ENCODE measurements at regions not wholly inside any gene's neighbourhood (a gene's known extent, or its start where the extent isn't known, plus 50 kb on each side); places are given as distances from the start of the nearest gene placed in this dataset.

GRCh38 chr5:68074048-68074632 is 141.4 kb upstream of the PIK3R1 start:
- TF ChIP-seq EZH2 (IDR thresholded peaks at IDR 0.05; ENCODE audit: borderline replicate concordance, insufficient read depth, low read depth, low read length, poor library complexity, severe bottlenecking) (no peak), CTCF (IDR thresholded peaks at IDR 0.05) (no peak)

Measured in B cell (primary cell).